Glomerular visceral epithelial cell (primary cell): ENCODE measurements at regions not wholly inside any gene's neighbourhood (a gene's known extent, or its start where the extent isn't known, plus 50 kb on each side); places are given as distances from the start of the nearest gene placed in this dataset.
"Not testable (repeated sequence)": the region's sequence is repeated elsewhere in the genome, so short reads cannot be mapped to it uniquely, and the experiment has no call there.

Experiments used
- DNase-seq: peaks from one replicate; pipeline ENCODE4 v3.0.0-alpha.2; 2016; ENCODE audit errors: extremely low spot score

DNA sequence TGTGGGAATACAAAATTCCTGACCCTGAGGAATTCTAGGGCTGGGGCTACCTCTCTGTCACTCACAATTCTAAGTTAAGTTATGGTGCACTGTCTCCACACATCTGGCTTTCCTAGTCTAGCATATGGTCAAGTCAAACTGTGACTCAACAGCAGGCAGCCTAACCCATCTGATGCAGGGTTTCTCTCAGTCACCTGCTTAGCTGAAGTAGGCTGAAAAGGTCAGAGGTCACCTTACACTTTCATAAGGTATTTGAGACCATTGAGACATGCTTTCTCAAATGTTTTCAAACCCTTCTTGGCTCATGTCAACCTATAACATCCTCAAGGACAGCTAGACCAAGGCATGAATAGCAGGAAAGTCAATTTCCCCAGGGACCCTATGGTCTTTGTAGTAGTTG is 196.5 kb upstream of the STK26 start:
- DNase-seq: no peak

DNA sequence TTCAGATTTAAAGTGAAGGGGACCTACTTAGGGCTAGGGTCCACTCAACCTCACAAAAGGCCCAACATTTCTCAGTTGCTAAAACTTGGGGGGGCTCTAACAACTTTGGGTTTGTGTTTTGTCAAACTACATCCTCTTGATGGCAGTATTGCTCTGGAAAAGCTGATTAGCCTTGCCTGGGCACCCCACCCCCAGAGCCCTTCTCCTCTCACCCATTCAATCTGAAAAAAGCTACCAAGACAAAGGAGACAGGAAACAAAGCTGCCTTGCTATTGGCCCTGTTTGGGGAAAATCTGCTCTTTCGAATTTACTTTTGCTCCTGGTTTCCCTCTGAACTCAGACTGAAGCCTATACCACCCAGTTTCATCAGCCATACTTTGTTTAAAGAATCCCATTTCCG is 195.2 kb upstream of the STK26 start:
- DNase-seq: peak; percentile 4

DNA sequence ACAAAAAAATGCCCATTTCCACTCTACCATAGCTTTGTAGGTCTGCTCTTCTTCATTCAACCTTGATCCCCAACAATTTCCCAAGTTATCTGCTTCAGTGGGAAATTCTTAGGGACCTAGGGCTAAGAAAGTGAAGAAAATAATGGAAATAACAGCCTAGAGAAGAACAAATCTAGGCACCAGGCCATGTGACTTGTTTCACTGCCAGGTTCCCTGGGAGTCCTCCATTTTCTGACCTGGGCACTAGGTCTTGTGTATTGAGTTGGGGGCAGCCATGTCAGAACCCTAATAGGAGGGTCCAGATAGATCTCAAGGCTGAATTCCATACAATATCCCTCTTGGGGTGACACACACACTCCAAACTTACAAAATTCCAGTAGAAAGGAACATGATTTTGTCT is 194.6 kb upstream of the STK26 start:
- no peak for DNase-seq

DNA sequence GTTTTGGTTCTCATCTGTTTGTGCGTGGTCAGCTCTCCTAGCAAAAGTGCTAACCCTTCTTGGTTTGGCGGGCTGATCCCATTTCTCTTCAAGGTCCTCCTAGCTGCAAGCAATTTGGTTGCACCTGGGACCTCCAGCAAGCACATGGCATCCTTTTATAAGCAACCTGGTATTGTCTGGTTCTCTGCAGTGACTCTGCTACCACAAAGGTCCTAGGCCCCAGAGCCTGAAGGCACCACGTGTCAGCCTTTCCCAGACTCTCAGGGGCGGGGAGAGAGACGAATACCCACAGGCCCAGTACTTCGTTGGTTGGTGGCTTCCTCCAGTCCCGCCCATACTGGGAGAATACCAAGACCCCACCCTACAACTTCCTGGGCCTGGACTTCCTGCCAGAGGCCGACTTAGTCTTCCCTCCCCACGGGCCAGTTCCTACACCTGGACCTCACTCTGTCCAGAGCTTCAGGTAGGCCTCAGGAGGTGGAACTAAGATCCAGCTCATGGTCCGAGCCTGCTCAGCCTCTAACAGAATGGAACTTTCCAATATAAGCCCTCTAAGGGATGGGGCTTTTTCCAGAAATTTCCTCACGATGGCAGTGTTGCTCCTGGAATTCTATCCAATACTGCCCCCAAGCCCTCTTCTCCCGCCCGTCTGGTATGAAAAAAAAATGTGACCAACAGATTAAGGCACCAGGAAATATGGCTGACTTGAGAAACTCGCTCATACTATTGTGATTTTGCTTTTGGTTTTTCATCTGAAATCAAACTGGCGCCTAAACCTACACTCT is 192.5 kb upstream of the STK26 start:
- peak; percentile 77 for DNase-seq

DNA sequence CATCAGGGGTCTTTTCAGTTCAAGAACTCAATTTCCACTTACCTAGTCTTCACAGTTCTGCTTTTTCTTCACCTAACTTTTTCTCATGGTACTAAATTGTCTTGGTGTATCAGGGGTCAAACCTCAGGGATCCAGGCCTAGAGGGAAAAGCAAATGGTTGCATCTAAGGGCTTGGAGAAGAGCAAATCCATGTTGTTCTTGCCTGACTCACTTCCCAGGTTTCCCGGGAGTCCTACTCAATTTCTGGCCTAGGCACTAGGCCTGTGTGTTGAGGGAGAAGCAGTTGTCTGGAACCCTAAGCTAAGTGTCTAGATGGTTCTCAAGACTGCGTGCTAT is 191.9 kb upstream of the STK26 start:
- no peak for DNase-seq

DNA sequence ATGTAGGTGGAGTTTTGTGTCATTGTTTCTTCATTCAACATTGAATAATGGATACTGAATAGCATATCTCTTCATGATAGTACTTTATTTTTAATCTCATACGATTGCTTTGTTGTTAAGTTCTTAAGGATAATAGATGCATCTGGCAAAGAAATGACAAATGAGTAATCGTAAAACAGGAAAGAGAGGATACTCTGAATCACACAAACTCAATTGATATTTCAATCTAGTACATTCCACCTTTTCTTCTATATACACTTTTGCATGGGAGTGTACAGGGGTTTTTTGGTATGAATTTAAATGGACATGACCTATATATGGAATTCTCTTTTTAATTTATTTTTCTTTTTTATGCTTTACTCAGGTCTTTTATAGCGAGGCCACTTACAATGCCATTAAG is 186.9 kb upstream of the STK26 start:
- no peak for DNase-seq

DNA sequence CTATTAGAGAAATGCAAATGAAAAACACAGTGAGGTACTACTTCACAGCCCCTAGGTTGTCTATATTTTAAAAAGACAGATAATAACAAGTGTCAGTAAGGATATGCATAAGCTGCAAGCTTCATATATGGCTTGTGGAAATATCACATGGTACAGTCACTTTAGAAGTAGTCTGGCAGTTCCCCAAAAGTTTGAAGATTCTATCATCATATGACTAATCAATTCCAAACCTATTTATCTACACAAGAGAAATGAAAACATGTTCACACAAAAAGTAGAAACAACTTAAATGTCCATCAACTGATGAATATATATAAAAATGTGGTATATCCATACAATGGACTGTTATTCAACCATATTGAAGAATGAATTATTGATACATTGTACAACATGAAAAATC is 185.8 kb upstream of the STK26 start:
- DNase-seq: no peak

DNA sequence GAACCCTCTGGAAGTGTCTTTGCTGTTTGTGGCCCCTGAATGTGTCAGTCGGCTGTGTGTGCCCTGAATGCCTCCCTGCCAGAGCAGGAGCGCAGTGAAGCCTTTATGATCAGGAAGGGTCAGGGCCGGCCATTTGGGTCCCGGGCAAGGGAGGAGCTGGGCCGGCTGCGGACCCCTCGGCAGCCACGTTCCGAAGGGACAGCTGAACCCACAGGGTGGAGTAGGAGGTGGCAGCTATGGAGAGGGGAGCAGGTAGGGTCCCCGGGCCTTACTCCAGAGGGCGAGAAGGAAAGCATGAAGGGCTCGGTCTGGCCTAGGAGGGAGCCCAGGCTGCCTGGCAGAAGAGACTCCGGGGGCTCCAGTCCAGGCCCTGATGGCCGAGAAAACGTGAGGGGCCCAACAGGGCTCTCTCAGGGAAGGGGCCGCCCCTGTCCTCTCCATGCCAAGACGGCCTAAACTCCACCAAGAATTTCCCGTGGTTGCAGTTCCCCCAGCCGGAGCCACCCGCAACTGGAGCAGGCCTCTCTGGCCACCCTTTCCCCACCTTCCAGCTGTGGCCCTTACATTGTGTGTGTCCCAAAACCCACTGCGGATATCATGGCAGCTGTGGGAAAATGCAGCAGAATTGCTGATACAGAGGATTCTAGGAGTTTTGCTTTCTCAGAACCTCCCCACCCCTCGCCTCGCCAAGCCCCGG is 182.2 kb upstream of the STK26 start:
- DNase-seq: no peak

DNA sequence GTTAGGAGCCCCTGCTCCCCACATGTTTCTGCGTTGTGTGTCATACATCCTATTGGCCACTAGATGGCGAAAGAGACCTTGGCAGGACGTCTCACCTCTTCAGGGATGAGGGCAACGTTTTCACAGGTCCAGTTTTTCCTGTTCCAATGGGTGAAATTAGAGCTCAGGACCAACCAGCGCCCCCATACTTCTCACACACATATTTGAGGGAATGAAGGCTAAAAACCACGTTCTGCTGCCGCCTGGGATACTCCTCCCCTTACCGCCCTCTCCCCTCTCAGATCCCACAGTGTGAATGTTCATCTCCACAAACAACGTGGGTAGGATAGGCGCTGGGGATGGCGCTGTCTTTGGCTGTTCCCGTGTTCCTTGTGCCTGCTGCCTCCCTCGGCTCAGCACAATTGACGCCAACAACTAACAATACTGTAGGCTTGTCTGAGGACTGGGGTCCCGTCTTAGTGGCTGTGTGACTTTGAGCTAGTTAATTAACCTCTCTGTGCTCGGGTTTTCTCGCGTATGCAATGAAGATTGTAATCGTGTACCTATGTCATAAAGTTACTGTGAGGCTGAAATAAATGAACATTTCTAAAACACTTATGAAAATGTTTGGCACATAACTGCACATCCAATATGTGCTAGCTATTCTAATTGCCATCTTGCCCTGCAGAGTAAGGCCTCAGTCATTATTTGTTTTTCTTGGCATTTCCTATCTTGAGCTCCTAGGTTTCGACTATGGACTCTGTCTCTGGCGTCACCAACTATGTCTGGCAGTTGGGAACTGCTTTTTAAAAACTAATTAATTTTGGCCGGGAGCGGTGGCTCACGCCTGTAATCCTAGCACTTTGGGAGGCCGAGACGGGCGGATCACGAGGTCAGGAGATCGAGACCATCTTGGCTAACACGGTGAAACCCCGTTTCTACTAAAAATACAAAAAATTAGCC is 181.3 kb upstream of the STK26 start:
- peak; percentile 36 for DNase-seq

DNA sequence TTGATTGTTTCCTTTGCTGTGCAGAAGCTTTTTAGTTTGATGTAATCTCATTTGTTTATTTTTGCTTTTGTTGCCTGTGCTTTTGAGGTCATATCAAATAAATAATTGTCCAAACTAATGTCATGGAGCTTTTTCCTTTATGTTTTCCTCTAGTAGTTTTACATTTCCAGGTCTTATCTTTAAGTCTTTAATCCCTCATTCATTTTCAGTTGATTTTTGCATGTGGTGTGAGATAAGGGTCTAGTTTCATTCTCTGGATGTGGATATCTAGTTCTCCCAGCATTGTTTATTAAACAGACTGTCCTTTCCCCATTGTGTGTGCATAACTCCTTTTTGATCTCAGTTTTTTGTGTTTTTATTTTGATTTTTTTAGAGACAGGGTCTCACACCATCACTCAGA is 179.1 kb upstream of the STK26 start:
- DNase-seq: no peak

DNA sequence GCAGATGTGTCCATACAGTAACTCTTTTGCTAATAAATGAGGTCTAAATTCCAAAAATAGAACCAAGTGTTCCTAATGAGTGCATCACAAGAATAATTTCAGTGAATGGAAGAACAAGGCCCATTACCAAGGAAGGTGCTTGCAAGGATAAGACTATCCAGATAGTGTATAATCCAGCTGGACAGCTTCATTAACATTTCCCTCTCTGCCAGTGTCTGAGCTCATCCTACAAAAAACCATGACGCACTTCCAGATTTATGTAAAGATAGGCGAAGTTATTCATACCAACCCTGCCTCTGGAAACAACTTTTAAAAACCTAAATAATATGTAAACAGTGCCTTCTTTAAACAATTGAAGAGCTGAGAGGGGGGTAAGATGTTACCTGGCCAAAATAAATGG is 177.9 kb upstream of the STK26 start:
- no peak for DNase-seq

DNA sequence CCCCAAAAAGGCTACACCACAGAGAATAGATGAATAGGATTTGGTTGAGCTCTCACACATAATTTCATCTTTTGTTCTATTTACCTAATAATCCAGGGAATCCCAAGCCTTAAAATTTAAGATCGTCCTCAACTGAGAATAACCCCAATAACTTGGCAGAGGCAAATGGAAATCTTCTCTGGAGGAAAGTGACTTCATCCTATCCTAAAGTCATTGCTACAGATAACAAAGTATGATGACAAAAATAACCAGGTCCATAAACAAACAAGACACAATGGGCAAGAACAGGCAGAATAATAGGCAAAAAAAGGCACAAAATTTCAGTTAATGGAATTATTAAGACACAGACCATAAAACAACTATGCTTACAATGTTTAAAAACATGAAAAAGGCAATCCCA is 177.3 kb upstream of the STK26 start:
- no peak for DNase-seq

DNA sequence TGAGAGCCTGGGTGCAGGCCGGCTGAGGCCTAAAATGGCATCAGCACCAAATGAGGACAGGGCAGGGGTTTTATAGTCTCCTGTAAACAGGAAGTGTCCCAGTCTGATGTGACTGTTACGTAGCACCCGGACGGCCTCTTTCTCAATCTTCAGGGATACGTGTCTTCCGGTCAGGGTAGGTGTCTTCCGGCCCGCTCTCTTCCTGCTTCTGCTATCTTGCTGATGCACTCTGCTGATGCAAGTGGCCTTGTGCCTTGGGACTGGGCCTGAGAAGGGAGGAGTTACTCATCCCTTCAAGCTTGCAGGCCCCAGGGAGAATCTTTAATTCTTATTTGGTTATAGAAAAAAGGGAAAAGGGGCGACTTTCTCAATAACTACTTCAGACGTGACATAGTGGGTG is 172.1 kb upstream of the STK26 start:
- not testable (repeated sequence) for DNase-seq

DNA sequence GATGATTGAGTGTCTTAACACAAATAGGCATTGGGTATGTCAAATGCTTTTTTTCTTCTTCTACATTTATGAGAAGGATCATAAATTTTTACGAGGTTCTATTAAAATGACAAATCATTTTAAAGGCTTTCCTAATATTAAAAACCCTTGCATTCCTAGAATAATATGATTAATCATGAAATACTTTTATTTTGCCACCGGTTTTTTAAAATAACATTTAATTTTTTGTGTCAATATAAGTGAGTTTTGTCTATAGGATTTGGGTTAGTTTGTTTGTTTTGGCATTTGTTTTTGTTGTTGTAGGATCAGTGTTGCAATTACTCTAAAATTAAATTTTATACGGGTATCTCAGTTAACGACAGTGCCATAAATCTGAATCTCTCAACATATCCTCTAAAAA is 169.7 kb upstream of the STK26 start:
- no peak for DNase-seq

DNA sequence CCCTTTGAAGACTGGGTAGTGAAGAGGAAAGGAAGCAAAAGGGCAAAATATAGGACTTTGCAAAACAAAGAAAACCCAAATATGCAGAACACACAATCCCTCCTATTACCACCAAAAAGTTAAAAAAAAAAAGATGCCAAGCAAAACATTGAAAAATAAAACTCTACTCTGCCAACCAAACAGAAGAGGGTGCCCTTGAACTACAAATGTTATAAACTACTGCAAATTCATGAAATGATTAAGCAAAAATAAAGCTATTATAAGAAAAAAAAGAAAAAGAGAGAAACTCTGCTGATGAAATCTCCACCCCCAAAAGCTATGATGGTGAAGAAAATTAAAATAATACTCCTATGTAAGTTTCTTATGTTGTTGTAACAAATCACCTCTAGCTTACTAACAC is 168.5 kb upstream of the STK26 start:
- DNase-seq: no peak

DNA sequence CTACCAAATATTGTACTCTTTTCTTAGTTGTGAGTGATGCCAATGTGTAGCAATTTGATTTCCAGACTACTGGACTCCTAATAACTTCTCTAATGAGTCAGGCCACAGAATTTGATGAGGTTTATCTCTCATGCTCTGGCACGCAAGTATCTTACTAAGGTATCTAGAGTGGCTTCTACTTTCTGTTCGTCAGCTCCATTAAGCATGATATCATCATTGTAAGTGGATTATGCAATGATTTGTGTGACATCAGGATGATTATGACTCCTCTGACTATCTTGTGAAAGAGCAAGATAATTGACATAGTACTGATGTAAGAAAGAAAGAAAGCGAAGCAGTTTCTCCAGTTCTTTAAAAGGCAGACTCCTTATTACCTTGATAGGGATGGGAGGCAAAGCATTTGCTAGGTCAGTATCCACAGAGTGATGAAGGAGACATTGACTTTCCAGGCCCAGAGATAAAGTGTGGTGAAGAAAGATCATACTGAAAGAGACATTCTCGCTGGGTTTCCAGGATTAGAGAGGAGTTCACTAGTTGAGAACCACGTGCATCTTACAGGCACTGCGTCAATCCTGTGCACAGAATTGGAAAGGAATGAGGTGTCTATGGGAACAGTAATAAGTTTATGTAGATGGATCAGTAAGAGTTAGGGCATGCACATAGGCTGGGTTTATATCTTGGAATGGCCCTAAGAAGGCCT is 161.9 kb upstream of the STK26 start:
- DNase-seq: no peak

DNA sequence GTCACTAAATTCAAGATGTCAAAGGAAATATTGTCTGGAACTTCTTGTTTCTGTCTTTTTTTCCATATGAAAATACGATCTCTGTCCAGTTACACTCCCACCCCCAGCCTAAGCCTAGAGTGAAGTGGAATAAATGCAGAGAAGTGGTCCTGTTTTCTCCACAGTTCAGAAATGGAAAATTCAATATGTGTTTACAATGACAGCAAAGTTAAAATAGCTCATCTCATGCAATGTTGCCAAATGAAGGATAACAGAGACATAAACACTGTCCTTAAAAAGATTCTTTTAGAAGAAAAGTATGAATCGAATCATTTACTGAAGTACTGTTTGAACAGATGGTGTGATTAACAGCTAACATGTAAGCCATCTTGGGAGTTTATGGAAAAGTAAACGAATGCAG is 160.8 kb upstream of the STK26 start:
- DNase-seq: no peak

DNA sequence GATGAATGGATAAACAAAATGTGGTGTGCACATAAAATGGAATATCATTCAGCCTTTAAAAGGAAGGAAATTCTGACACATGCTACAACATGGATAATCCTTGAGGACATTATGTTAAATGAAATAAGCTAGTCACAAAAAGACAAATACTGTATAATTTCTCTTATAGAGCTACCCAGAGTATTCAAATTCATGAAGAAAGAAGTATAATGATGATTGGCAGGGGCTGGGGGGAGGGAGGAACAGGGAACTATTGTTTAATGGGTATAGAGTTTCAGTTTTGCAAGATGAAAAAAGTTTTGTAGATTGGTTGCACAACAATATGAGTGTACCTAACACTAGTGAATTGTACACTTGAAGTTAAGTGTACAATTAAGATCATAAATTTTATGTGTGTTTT is 153.9 kb upstream of the STK26 start:
- no peak for DNase-seq

DNA sequence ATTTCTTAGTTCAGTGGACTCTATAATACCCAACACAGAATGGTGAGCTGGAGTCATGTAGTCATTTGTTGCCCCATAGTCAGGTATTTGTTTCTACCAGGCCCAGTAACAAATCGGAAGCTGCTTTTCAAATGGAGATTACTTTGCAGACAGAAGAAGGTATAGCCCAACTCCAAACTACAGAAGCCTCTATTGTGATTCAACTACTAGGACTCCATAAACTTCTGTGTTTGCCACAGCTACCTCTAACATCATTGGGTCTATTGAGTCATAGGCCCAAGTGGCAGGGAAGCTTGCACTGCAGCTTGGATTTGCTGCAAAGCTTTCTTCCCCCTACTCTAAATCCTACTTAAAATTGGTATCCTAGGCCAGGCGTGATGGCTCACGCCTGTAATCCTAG is 148.8 kb upstream of the STK26 start:
- DNase-seq: no peak

DNA sequence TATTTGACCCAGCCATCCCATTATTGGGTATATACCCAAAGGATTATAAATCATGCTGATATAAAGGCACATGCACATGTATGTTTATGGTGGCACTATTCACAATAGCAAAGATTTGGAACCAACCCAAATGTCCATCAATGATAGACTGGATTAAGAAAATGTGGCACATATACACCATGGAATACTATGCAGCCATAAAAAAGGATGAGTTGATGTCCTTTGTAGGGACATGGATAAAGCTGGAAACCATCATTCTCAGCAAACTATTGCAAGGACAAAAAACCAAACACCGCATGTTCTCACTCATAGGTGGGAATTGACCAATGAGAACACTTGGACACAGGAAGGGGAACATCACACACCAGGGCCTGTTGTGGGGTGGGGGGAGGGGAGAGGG is 147.3 kb upstream of the STK26 start:
- not testable (repeated sequence) for DNase-seq

DNA sequence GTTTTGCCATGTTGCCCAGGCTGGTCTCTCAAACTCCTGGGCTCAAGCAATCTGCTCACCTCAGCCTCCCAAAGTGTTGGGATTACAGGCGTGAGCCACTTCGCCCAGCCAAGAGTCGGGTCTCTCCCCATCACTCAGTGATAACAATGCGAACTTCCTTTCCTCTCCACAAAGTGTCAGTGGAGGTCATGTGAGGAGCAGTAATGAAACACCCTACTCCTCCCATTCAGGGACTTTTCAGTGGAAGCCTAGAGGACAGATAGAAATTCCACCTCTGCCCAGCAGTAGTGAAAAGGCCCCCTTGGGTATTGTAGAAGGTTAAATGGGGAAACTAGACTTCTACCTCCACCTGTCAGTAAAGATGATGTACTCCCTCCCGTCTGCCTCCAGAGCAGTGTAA is 141.9 kb upstream of the STK26 start:
- DNase-seq: no peak

DNA sequence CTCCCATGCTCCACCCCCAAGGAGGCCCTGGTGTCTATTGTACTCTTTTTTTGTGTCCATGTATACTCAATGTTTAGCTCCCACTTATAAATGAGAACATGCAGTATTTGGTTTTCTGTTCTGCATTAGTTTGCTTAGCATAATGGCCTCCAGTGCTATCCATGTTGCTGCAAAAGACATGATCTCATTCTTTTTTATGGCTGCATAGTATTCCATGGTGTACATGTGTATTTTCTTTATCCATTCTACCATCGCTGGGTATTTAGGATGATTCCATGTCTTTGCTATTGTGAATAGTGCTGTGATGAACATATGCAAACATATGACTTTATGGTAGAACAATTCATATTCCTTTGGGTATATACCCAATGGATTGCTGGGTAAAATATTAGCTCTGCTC is 138.1 kb upstream of the STK26 start:
- not testable (repeated sequence) for DNase-seq
